Inflammatory macrophage treated with lipopolysaccharide for 1 hour (primary cell): ENCODE measurements at regions not wholly inside any gene's neighbourhood (a gene's known extent, or its start where the extent isn't known, plus 50 kb on each side); places are given as distances from the start of the nearest gene placed in this dataset.

Source experiments
- DNase-seq, 2 donors: peaks; one replicate each; pipeline ENCODE4 v3.0.0-alpha.2; 2020 to 2022

DNA sequence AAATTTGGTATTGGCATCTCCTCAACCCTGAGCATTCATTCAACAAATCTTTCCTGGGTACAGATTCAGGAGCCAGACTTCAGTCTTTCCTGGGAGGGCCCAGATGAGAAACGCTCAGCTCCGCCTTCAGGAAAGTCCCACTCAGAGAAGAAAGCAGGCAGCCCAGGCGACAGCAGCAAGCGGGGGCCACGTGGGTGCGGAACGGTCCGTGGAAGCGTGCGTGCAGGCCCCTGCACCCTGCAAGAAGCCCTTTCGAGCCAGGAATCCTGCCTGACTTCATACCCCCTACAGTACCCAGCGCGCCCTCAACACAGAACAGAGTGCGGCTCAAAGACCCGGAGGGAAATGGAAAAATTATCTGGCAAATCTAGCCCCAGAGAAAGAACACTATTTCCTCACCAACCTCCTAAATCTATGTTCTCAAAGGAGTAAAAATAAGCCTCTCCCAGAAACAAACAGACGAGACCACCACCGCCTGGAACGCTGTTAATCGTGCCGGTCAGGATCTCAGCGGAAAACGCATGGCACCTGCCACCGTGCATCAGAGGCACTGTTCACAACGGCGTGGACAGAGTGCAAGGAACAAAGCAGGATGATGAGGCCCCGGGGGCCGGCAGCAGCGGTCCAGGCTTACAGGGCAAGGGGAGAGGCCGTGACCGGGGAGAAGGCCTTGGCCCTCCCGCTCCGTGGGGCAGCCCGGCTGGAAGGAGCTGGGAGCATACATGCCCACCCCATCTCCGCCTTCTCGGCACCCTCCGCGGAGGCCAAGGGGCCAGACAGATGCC is 318.3 kb downstream of the EIPR1 start:
- no peak for DNase-seq

GRCh38 chr2:3054066-3054465 is 323.6 kb downstream of the EIPR1 start:
- DNase-seq = no peak

DNA sequence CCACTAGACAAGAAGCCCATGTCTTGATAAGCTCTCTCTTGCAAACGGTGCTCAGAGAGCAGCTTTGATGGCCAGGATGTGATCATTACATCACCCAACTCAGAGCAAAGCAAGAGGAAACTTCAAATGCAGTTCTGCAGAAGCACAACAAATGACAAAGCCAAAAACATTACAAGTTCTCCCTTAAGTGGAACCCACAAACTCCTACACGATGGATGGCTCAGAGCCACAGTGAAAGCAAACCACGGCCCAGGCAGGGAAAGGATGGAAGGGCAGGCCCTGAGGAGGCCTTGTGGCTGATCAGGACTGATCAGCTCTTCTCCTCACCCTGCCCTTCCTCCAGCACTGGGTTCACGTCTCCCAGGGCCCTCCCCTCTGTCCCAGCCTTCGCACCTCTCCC is 326.4 kb downstream of the EIPR1 start:
- peak in 1 of 2 donors; percentile 0 for DNase-seq

- DNase-seq = no peak
Measured at GRCh38 chr2:3046170-3046865, 331.3 kb downstream of the EIPR1 start.

GRCh38 chr2:3045318-3045921 is 332.2 kb downstream of the EIPR1 start:
- DNase-seq = no peak

- DNase-seq = no peak
Measured at GRCh38 chr2:3044587-3045317, 332.9 kb downstream of the EIPR1 start.

DNA sequence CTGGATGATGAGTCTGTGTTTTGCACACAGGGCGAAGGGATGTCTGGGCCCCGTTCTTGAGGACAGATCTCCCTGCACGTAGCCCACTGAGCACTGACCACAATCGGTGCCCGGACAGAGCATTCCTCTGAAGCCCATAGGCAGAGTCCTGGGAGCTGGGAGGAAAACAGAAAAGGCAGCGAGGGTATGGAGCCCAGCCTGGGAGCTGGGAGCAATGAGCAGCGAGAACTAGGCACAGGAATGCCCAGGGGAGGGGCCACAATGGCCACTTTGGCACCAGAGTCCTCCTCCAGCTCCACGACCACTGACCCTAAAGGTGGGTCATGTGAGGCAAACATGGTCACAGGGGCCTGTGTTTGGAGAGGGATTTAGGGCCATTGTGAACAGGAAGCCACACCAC is 333.9 kb downstream of the EIPR1 start:
- no peak for DNase-seq

DNA sequence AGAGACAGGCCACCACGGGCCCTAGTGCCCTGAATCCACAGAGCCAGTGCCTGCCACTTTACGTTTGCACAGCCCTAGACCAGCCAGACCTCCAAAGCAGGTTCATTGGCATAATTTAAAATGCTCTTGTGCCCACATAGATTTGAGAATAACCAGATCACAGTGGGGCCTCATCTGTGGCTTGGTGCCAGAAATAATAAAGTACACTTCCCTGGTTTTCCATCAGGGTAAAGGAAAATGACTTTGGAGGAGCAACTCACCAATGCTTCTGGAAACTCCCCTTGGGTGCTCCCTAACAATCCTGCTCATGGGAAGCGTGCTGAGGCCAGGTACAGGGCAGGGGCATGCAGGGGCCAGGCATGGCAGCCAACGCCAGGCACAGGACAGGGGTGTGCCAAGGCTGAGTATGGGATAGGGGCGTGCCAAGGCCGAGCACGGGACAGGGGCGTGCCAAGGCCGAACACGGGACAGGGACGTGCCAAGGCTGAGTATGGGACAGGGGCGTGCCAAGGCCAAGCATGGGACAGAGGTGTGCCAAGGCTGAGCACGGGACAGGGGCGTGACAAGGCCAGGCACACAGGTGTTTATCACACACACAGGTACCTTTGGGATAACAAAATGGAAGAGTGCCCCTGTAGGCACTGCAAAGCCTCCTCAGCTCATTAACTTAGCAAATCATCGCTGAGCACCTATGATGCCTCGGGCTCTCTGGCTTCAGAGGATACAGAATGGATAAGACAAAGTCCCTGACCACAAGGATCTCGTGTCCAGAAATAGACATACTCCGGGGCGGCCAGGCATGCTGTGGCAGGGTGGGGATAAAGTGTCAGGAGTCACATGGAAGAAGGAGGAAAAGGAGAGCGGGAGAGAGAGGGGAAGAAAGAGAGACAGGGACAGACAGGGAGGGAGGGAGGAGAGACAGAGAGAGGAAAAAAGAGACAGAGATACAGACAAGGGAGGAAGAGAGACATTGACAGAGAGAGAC is 334.7 kb downstream of the EIPR1 start:
- DNase-seq = no peak

DNA sequence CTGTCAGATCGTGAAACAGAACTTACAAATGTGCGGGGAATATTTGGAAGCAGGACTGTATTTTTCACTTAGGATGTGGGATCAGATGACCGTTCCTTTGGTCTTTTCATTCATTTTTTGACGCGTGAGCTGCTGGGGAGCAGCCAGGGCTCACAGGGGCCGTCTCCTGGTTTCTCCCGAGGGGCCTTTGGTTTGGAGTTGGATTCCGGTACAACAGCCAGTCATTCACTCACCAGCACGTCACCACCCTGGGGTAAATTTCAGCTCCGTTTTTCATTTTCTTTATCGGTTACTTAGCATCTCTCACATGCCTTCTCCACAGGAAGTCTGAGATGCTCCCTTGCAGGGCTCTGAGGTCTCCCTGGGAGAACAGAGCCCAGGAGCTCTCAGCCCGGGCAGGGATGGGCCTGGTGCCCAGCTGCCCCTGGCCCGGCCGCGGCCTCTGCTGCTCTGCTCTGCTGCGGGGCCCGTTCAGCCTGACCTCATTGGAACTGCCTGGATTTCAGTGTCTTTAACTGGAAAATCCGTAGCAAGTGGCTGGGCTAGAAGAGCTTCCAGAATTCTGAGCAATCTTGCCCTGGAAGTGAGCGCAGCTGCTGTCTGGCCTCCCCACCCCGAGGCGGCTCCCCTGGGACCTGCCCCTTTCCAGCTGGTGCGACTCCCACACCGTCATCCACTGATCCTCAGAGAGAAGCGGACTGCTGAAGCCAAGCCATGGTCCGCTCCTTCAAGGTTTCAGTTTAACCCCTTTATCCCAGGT is 335.6 kb downstream of the EIPR1 start:
- DNase-seq = no peak

DNA sequence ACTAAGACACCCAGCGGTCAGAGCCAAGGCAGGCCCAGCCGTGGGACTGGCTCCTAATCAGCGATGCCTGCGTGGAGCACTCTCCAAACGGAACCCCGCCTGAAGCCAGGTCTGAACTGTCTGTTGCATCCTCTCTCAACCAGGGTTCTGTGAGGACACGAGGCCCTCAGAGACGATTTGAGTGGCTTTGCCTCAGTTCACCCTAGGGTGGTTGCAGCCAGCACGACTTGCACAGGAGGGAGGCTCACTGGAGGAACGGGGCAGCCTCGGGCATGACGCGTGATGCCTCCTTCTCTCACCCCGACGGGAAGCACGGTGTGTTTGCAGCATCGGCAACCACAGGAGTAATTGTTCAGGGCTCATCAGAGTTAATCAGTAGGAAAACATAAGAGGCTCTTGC is 336.4 kb downstream of the EIPR1 start:
- no peak for DNase-seq

DNA sequence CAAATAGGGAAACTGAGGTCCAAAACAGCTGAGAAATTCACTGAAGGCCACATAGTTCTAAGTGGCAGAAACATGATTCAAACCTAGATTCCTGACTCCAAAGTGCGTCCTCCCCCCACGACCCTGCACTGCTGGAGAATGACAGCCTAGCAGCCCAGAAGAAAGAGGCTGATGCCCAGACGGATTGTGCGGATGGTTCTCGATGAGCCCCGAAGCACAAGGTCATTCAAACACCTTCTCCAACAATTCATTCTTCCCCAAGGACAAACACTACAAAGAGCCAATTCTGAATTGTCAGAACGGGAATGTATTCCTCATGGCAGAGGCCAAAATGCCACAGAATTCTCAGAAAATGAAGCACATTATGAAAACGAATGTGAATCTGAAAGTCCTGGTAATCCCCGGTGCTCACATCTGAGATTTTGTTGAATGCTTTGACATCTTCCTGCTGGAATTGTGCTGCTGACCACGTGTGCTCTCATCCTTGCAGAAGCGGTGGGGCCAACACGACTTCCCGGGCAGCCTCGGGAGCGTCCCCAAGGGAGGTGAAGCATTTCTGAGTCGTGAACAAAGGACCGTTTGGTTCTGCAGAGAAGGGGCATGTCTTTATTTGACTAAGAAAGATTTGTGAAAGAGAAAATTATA is 337.0 kb downstream of the EIPR1 start:
- DNase-seq = no peak

DNA sequence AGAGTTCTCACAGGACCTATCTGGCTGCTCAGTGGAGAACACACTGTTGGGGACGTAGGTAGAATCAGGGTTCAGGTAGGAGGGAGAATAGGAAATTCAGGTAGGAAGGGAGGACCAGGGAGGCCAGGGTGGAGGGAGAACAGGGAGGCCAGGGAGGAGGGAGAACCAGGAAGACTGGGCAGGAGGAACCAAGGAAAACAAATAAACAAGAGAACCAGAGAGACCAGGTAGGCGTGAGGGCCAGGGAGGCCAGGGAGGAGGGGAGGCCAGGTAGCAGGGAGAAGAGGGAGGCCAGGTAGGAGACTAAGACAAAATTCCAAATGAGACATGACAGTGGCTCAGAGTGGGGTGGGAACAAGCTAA is 337.6 kb downstream of the EIPR1 start:
- DNase-seq = no peak

GRCh38 chr2:3039188-3040065 is 338.2 kb downstream of the EIPR1 start:
- DNase-seq = no peak

- DNase-seq = no peak
Measured at GRCh38 chr2:3038636-3039035, 339.0 kb downstream of the EIPR1 start.

DNA sequence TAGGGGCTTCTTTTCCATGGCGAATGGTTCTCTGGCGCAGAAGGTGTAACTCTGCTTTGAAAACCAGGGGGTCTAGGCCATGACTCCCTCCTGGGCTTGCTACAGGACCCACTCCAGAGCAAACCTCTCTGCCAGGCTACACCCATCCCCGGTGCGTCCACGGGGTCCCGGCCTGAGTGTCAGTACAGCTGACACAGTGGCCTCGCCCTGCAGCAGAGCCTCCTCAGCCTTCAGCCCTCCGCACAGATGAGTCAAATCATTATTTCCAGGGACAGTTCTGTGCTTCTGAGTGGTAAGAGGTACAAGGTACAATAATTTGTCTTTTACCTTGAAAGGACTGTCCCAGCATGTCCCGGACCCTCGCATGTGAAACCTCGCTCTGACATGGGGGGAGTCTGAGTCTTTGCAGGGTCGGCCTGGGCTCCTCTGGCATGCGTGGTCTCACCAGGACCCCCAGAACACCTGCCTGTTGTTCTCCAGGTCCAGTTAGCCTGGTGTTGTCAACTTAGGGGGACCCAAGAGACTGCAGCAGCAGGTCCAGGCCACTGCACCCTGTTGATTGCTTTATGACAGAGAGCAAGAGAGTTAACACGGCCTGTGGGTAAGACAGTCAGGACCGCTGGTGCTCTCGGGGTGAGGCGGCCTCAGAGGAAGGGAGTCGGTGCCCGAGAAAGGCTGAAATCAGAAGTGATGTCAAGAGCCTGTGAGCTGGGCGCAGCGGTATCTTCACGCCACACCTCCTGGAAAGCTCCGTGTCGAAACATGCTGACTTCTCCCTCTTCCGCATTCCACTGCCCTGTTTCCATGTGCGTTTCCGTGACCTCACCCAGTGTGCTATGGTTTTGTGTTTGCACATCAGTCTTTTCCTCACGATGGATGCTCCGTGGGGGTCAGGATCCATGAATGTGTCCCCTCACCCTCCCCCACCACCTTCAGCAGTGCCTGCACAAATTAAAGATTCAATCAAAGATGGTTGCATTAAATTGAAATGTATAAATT is 340.1 kb downstream of the EIPR1 start:
- no peak for DNase-seq

DNA sequence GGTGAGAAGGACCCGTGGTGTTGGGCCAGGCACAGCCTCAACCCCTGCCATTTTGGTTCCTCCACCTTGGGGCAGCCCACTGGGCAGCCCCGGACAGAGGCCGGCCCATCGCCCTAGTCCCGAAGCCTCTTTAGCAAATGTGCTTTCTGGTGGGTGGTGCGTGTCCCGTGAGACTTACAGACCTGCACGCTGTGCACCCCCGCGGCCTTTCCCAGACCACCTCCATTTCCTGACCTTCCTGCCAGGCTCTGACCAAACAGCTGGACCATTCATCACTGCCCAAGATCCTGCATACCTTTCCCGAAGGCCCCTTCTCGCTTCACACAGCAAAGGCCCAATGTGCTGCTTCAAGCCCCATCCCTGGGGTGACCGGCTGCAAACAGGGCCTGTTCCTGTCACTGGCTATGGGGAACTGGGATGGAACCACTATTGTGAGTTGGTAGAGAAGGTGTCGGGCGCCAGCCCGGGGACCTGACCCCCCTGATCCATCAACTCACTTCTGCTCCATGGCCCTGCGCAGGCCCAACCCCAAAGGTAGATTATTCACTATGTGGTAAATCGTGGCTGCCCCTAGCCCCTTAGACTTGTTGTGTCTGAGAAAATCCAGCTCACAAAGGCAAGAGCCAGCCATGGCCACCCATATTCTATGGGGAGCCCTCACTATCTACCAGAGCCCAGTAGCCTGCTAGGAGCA is 341.0 kb downstream of the EIPR1 start:
- DNase-seq = no peak

GRCh38 chr2:3035385-3036050 is 342.1 kb downstream of the EIPR1 start:
- no peak for DNase-seq
